H54 (cell line): ENCODE measurements at regions not wholly inside any gene's neighbourhood (a gene's known extent, or its start where the extent isn't known, plus 50 kb on each side); places are given as distances from the start of the nearest gene placed in this dataset.

Experiments
- DNase-seq: peaks from one replicate; pipeline ENCODE4 v3.0.0; 2011; ENCODE audit warnings: low spot score, mixed read lengths; ENCODE audit not compliant: insufficient read length
- FAIRE-seq: peaks from 3 replicates; lab custom pipeline; 2011; peaks lifted over from hg19 to GRCh38; lab: Jason Lieb, UNC
- POLR2A ChIP-seq: IDR thresholded peaks from 2 replicates; pipeline ENCODE4 v1.6.1; 2011; ENCODE audit warnings: low read depth, mild to moderate bottlenecking, low read length

GRCh38 chr1:47578721-47579419, 141.0 kb downstream of the FOXD2 start:
- DNase-seq (no peak), FAIRE-seq (no peak)
- TF ChIP-seq POLR2A = no peak

- no peak for DNase-seq
- no peak for TF ChIP-seq POLR2A
- no peak for FAIRE-seq
Measured at GRCh38 chr1:47579809-47580208, 142.0 kb downstream of the FOXD2 start.

- DNase-seq = no peak
- no peak for TF ChIP-seq POLR2A
- no peak for FAIRE-seq
Measured at GRCh38 chr1:47580451-47580995, 142.7 kb downstream of the FOXD2 start.

- TF ChIP-seq POLR2A = no peak
- DNase-seq (no peak), FAIRE-seq (no peak)
Measured at GRCh38 chr1:47582891-47583608, 145.2 kb downstream of the FOXD2 start.

- TF ChIP-seq POLR2A = no peak
- no peak for DNase-seq
- no peak for FAIRE-seq
Measured at GRCh38 chr1:47584249-47584648, 146.4 kb downstream of the FOXD2 start.

- FAIRE-seq = no peak
- DNase-seq = no peak
- no peak for TF ChIP-seq POLR2A
Measured at GRCh38 chr1:47585141-47585902, 147.5 kb downstream of the FOXD2 start.

- no peak for TF ChIP-seq POLR2A
- DNase-seq (no peak), FAIRE-seq (no peak)
Measured at GRCh38 chr1:47587891-47588582, 150.2 kb downstream of the FOXD2 start.

GRCh38 chr1:47590523-47591225, 152.8 kb downstream of the FOXD2 start:
- TF ChIP-seq POLR2A = no peak
- DNase-seq = no peak
- no peak for FAIRE-seq

GRCh38 chr1:47591801-47592200, 154.0 kb downstream of the FOXD2 start:
- TF ChIP-seq POLR2A = no peak
- DNase-seq = no peak
- FAIRE-seq = no peak

GRCh38 chr1:47592296-47593012, 154.6 kb downstream of the FOXD2 start:
- no peak for FAIRE-seq
- DNase-seq = no peak
- no peak for TF ChIP-seq POLR2A

GRCh38 chr1:47593013-47593568, 155.2 kb downstream of the FOXD2 start:
- DNase-seq = no peak
- no peak for FAIRE-seq
- TF ChIP-seq POLR2A = no peak
